HG03520 (cell line): ENCODE measurements at regions not wholly inside any gene's neighbourhood (a gene's known extent, or its start where the extent isn't known, plus 50 kb on each side); places are given as distances from the start of the nearest gene placed in this dataset.
"Not testable (repeated sequence)": the region's sequence is repeated elsewhere in the genome, so short reads cannot be mapped to it uniquely, and the experiment has no call there.

Experiments
- ATAC-seq: cut with Tn5 transposase; IDR thresholded peaks from one replicate; pipeline ENCODE4 v1.9.1; 2021; ENCODE audit warnings: mild to moderate bottlenecking, moderate library complexity; ENCODE audit not compliant: unreplicated experiment

- no peak for ATAC-seq
Measured at GRCh38 chr21:15564907-15565306, 164.9 kb upstream of the USP25 start.

DNA sequence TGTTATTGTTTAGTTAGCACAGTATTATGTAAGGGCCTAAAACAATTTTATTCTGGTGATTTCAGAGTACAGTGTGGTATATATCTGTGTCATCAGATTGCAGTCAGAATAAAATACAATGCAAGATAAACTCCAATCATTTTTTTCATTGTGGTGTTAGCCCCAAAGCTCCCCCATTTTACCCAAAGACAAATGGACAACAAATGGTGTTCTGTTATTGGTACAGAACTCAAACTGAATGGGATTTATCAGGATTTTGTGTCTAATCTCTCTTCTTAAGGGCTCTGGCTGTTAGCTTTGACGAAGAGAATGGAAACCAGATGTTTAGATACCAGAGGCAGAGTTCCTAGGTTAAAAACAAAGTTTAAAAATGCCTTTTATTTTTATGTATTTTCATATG lies 163.1 kb upstream of the USP25 start:
- ATAC-seq = no peak

GRCh38 chr21:15567191-15567590 lies 162.6 kb upstream of the USP25 start:
- no peak for ATAC-seq

DNA sequence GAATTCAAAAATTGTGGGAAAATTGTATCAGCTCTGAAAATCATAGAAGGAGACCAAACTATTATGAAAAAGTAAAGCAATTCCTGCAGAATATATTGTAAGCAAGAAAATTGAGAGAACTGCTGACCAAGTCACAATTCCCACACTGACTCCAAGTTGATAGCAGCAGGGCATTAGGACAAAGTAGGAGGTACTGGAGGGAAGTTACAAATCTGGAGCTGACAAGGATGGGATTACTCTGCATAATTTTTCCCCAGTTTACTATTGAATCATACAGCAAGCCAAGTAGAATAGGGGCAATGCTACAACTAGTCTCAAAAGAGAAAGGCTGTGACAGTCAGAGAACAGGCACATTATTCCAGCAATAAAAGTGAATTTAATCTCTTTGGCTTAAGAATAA lies 161.3 kb upstream of the USP25 start:
- ATAC-seq = no peak

DNA sequence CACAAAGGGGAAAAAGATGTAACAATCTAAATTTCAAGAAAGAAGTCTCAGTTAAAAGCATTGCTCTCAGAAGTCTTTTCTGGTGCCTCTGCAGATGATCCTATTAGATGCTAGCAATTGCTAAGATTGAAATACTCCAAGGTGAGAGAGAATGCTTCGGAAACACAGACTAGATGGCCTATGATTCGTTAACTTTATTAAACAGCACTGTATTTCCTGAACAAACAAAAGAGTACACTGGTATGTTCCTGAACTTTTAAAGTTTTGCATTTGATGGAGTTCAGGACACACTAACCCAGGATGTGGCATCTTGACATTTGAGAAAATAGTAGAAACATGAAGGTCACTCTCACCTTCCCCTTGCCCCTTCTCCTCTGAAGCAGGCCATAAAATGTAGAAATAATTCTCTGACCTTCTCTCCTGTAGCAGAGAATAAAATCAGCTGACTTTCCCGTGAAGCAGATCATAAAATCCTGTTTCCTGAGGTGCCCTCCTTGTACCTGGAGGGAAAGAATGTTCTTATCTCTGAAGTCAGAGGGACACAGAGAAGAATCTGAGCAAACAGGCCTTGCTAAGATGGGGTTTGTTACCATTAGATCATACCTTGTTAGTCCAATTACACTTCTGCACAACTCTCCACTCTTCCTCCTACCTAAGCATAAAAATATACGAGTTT lies 142.9 kb upstream of the USP25 start:
- ATAC-seq = no peak

GRCh38 chr21:15592271-15592860 lies 137.4 kb upstream of the USP25 start:
- ATAC-seq = no peak

DNA sequence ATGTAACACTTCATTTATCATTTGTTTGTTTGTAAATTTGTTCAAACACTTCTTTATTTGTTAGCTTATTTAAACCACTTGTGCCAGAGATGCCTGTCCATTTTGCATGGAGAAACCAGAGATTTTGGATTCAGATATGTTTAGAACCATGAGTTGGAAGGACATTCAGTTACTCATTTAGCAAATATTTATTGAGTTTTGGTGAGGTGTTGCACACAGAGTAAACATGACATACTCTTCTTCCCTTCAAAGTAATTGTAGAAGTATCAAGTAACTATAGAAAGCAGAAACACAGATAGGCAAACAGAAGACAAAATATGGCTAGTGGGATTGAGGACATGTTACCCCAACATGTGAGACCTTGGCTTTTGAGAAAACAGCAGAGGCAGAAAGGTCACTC lies 136.8 kb upstream of the USP25 start:
- ATAC-seq = no peak

DNA sequence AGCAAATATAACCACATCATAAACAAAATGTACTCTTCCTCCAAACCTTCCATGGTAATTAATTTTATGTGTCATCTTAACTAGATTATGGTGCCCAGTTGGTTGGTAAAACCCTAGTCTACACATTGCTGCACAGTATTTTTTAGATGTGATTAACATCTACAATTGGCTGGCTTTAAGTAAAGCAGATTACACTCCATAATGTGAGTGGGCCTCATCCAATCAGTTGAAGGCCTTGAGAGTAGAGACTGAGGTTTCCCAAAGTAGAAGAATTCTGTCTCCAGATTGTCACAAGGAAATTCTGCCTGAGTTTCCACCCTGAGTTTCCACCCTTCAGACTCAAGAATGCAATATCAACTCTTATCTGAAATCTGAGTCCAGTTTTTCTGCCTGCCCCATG lies 128.4 kb upstream of the USP25 start:
- no peak for ATAC-seq

DNA sequence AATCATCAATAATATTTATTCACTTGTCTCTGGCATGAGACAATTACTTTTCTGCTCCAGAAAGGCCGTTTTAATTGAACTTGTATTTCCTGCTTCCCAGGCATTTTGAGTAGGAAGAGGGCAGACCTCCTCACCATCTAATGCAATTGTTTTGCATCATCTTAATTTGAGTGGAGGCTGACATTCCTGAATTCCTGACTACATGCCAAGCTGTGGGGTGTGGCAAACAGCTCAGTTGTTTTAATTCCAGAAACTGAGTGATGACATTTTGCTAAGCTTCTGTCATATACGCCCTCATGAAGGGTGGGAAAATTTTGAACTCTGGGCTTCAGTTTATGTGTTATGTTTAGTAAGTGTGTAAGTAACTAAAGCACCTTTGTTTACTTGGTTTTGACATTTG lies 125.4 kb upstream of the USP25 start:
- no peak for ATAC-seq

- ATAC-seq = no peak
Measured at GRCh38 chr21:15614766-15615165, 115.0 kb upstream of the USP25 start.

- ATAC-seq = no peak
Measured at GRCh38 chr21:15616864-15617574, 112.8 kb upstream of the USP25 start.

- ATAC-seq = no peak
Measured at GRCh38 chr21:15617964-15618363, 111.8 kb upstream of the USP25 start.

GRCh38 chr21:15620892-15621291 lies 108.9 kb upstream of the USP25 start:
- ATAC-seq = no peak

DNA sequence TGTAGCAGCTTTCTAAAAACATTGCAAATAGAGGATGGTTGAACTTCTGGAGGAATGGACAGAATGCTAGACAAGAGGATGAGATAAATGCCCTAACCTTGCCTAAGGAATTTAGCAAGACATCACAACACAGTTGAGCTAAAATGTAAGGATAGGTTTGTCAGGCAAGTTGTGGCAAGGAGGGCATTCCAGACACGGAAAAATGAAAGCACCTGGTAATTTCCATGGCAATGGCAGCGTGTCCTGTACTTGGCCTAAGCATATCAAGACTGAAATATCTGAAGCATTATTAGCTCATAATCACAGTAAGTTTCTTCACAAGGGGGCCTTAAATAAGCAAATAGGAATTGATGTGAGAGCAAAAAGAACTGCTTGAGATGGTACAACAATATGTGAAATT lies 105.1 kb upstream of the USP25 start:
- no peak for ATAC-seq

- no peak for ATAC-seq
Measured at GRCh38 chr21:15625363-15625762, 104.4 kb upstream of the USP25 start.

- ATAC-seq = no peak
Measured at GRCh38 chr21:15626031-15626430, 103.8 kb upstream of the USP25 start.

DNA sequence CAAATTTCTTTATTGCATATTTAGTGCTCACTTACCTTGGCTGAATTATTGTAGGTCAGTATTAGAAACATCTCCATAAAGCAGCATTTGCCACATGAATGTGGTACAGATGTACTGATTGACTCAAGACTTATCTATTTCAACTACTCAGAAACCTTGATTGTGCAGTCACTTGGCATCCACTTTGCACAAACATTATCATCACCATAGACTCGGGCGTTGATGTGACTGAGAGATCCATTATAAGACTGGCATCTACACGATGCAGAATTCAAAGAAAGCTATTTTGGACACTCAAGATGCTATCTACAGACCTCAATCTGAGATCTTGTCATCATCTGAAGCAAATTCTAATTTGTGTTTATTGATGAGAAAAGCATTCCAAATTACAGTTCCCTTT lies 102.8 kb upstream of the USP25 start:
- ATAC-seq = no peak

- ATAC-seq = no peak
Measured at GRCh38 chr21:15627823-15628222, 102.0 kb upstream of the USP25 start.

DNA sequence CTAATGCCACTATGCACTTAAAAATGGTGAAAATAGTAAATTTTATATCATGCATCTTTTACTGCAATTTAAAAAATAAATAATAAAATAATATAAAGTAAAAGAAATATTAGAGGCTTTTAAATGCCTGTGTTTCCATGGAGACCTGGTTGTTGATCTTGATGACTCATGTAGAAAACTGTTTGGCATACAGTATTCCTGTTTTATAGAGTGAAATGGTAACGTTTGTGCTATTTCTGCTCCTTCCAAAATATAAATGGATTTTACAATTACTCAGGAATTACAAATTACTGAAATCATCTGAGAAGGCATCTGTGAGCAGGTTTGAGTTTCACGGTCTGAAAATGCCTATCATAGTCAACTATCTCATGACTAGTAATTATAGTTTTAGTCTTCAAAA lies 98.4 kb upstream of the USP25 start:
- no peak for ATAC-seq

DNA sequence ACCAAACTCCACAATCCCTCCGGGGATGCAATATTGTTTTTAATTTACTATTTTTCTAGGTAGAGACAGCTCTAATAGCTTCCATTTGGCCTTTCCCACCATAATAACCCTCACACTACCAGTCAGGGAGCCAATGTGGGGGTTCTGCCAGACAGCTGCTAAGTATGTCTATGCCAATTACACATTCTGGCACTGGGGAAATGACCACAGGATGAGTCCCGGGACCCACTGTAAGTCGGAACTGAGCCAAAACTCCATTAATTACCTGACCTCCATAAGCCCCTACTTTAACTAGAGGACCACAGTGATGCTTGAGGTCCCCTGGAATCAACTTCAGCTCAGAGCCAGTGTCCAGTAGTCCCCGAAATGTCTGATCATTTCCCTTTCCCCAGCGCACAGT lies 95.2 kb upstream of the USP25 start:
- not testable (repeated sequence) for ATAC-seq

GRCh38 chr21:15638856-15639549 lies 90.8 kb upstream of the USP25 start:
- ATAC-seq = no peak

- not testable (repeated sequence) for ATAC-seq
Measured at GRCh38 chr21:15640113-15640512, 89.7 kb upstream of the USP25 start.
